CD4-positive, alpha-beta T cell treated with Interleukin-17A for 4 hours (primary cell): ENCODE measurements at regions not wholly inside any gene's neighbourhood (a gene's known extent, or its start where the extent isn't known, plus 50 kb on each side); places are given as distances from the start of the nearest gene placed in this dataset.
"Not testable (repeated sequence)": the region's sequence is repeated elsewhere in the genome, so short reads cannot be mapped to it uniquely, and the experiment has no call there.

Experiments used
- DNase-seq: peaks from one replicate; pipeline ENCODE4 v3.0.0-alpha.2; 2020; ENCODE audit warnings: mixed read lengths

GRCh38 chr14:82759656-82760055 is 1226.0 kb upstream of the SEL1L start:
- DNase-seq = no peak

DNA sequence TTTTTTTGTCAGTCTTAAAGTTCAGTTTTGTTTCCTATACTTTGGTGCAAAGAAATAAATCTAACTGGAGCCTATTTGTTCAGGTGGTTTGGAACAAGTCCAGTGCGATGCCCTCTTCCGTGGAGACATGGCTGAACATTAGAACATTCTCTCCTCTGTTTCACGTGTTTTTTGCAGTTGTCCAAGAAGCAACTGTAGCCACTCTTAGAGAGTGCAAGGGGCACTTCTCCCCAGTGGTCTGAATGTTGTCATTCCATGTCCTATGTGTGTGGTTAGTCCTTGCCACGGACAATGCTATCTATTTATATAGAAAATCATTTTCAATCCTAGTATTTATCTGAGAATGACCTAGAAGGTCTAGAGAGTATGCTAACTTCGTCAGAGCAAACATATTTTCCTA is 1232.5 kb upstream of the SEL1L start:
- no peak for DNase-seq

DNA sequence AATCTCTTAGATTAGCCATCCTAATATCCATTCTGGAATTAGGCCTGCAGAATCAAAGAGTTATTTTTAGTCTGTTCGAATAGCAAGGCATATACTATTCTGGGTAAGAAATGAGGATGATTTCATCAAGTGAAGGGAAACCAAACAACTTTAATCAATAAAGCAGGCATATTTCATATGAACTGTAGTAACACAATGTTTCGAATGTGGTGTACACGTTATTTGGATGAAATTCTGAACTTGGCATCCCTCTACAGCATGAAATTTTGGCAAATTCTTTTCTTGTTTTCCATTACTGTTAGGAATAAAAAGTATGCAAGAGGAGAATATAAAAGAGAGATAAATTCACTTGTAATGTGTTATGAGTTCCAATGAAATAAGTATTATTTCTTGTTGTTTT is 1233.3 kb upstream of the SEL1L start:
- no peak for DNase-seq

DNA sequence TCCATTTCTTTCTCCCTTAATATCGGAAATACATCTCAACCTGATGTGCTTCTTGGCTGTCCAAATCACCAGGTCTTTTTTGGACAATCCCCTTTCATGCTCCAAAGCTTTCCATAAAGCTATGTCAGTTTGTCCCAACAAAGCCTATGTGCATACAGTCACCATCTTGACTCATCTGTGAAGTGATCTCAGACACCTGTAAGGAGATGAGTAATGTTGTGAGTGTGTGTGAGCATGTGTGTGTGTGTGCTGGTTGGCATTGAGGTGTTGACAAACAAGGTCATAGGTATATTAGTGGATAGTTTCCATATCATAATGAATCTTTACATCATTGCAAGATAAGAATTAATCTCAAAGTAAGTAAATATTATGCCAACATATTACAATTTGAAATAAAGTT is 1243.3 kb upstream of the SEL1L start:
- no peak for DNase-seq

- DNase-seq = no peak
These were observed 1244.4 kb upstream of the SEL1L start for GRCh38 chr14:82778008-82778590.

DNA sequence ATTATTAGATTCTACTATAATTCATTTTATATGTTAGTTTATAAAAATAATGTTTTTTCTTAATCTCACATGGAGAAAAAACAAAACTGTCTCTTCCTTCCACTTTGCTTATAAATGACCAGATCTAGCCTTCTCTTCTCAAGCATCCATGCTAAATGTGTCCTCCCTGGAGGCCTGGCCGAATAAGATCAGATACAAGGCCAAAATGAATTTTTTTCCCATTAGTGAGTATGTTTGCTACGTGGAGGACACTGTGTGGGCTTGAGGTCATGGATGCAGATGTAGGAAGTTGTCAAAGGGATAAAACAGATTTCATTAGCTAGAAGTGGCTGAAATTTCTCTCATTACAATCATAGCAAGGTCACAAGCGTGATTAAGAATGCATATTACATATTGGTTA is 1244.9 kb upstream of the SEL1L start:
- DNase-seq = no peak

GRCh38 chr14:82779301-82779700 is 1245.6 kb upstream of the SEL1L start:
- DNase-seq = no peak

DNA sequence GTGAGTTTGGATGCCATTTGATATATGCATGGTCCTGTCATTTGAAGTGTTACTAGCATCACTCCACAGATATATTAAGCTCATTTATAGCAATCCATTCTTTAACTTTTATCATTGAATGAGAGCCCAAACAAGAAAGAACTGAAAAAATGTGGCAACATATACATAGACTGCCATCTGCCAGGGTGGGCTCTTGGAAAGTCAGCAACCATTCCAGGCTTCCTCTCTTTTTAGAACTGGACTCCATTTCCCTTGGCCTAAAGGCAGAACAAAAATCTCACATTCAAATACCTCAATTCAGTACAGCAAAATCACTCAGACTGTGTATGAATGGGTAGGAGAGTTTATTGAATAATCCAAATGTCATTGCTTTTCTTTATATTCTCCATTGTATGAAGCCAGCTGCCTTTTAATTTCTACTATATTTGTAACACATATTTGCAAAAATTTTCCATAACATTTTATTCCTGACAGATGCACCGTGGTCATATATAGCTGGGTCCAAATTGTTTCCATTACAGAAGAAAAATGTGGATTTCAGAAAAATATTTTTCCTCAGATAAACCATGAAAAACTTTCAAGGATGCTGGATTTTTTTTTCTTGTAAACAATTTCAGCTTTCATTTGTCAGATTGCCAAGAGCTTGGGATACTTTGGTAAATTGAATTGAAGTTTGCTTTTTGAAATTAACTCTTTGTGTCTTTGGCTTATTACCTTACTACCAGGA is 1252.3 kb upstream of the SEL1L start:
- DNase-seq = no peak

DNA sequence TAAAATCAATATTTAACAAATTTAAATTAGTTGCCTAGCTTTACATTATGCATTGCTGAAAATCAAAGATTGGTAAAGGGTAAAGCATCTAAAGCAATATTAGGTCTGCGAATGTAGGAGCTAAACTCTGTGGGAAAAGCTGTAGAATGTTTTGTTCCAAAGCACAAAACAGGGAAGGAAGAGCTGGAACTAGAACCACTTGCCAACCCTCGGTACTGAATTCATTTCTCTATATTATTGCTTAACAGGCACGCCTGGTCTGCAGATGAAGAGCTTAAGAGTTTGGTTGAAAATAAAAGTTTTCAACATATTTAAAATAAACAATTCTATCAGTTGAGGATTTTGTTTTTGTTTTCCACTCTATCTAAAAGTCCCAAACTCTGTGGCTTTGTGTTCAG is 1252.8 kb upstream of the SEL1L start:
- DNase-seq = no peak

DNA sequence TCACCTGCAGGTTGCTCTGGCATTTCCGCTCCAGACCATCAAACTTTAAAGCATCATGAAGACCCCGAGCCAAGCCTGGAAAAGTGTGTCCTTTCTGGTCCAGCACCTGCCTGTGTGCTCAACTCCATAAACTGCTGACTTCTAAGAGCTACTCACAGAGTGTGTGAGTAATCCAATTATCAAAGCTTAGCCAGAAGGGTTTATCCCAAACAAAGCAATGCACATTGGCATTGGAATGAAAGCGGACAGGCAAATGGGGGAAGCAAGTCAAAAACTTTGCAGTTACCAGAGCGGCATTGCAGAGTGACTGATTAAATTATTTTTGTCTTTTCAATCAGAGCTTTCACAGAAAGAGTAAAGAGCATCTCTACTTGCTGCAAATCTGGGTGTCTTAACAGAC is 1262.4 kb upstream of the SEL1L start:
- DNase-seq = no peak

GRCh38 chr14:82798276-82798675 is 1264.6 kb upstream of the SEL1L start:
- DNase-seq = no peak

GRCh38 chr14:82805892-82806825 is 1272.5 kb upstream of the SEL1L start:
- no peak for DNase-seq

GRCh38 chr14:82811246-82811645 is 1277.6 kb upstream of the SEL1L start:
- no peak for DNase-seq

- DNase-seq = not testable (repeated sequence)
These were observed 1280.7 kb upstream of the SEL1L start for GRCh38 chr14:82814339-82814738.

DNA sequence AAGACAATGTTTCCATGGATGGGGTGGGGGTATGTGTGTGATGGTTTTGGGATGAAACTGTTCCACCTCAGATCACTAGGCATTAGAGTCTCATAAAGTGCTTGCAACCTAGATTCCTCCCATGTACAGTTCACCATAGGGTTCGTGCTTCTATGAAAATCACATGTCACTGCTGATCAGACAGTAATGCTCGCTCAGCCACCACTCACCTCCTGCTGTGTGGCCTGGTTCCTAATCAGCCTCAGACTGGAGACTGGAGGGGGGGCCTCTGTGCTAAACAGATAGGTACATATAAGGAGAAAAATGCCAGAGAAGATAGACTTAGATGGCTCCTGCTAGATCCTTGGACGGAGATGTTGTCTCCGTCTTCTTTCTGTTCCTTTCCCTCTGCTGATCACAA is 1296.9 kb upstream of the SEL1L start:
- DNase-seq = no peak

DNA sequence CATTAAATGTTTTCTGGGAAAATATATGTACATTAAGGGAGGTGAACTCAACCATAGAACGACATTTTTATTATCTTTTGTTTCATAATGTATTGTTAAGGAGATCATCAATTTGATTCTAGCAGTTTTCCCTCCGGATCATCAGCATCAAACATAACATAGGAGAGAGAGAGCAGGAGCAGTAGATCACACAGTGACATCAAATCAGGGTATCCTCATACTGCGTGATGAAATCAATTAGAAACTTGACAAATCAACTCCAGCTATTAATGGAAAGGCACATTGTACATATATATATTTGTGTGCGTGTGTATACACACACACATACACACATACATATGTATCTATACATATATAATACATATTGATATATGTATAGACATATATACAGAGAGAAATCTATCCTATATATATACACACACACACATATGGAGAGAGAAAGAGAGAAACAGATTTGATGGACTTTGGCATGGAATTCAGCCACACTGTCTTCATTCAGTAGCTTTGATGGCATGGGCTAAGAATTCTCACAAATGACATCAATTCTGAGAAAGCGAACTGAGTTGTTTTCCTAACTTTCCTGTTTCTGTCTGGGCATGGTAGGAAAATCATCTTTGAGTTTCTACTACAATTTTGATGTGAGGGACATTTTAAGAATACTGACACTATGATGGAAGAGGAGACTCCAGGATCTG is 1302.8 kb upstream of the SEL1L start:
- DNase-seq = no peak

DNA sequence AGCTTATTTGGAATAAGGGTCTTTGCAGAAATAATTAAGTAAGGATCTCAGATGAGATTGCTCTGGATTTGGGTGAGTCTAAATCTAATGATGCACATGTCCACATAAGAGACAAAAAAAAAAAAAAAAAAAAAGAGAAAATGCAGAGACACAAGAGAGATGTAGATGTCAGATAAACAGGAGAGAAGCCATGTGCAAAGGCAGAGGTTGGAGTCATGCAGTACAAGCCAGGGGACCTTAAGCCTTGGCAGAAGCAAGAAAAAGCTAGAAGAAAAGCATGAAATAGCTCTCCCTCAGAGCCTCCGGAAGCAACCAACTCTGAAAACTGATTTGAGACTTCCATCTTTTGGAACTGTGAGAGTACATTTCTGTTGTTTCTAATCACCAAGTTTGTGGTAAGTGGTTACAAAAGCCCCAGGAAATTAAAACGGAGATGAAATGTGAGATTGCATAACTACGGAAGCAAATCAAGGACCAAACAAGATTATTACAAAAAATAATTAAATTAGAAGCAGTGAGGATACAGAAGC is 1304.0 kb upstream of the SEL1L start:
- no peak for DNase-seq

DNA sequence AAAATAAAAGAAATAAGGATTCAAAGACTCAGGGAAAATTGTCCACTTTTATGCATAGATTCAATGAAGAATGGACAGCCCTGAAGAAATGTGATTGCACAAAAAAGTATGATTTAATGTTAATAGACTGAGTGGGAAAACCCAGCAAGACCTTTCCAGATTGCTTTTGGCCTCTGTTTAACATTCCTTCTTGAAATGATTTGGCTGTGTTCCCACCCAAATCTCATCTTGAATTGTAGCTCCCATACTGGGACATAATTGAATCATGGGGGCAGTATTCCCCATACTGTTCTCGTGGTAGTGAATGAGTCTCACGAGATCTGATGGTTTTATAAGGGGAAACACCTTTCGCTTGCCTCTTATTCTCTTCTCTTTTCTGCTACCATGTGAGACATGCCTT is 1316.9 kb upstream of the SEL1L start:
- DNase-seq = no peak

DNA sequence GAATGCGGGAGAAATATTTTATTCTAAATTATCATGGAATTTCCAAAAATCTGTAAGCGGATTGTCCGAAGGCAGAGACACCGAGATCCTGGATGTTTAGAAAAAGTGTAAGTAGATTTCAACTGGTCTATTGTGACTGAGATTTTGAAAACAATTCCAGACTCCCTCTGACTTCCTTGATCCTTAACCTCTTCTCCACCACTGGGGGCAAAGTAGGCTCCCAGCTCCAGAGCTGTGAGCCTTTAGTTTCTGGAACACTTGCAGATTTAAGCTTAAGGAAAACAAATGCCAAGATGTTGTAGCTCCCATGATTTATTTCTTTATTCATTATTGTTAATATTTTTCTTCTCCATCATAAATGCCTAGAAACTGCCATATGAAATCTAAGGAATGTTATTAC is 1320.5 kb upstream of the SEL1L start:
- DNase-seq = no peak

- DNase-seq = no peak
These were observed 1321.2 kb upstream of the SEL1L start for GRCh38 chr14:82854901-82855300.

DNA sequence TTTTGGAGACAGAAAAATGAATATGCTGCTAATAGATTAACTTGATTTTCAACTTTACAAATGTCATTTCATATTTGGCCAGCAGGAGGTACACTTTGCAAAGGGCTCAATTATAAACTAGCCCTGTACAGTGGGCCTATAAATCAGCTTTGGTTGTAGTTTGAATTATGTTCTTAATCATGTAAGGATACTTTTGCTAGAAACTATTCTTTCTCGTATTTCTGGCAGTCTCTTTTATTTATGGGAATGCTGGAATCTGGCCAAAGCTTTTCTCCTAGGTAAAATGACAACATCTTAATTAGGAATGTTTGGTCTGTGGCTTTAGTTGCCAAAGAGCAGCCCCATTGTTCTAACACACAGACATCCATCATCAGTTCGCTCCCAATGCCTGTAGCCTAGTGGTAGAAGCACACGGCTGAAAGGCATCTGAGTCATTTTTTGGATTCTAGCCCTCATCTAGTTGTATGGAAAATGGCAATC is 1322.3 kb upstream of the SEL1L start:
- no peak for DNase-seq

DNA sequence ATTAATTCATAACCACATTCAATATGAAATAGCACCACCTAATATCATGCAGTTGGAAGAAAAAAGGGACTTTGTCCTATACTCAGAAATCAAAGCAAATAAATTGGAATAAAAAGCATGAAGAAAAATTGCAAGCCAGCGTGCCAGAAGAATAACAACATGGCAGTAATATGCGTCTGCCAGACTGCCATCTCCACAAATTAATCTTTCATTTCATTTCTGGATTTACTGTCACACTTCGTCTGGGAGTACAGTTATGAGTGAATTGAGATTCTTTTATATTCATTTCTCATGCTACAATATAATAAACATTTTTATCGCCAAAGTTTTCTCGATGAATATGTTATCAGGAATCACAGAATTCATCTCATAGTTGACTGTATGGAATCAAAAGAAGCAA is 1327.7 kb upstream of the SEL1L start:
- no peak for DNase-seq

DNA sequence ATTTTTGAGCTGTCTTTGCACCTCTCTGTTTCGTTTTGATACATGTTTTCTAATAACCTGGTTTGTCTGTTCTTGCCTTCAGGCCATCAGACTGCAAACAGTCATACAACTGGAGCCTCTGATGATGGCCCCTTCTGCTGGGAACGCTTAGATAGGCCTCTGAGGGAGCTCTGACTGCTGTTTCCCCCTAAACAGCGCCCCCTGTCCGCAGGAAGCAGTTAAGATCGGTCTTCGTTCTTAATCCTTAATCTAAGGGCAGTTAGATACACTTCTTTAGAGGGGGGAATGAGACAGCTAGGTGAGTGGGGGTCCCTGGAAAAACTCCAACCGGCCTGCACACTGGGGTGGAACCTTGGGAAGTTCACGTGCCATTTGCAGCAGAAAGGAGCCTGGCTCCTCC is 1338.8 kb upstream of the SEL1L start:
- DNase-seq = no peak
